Endothelial cell of umbilical vein (primary cell): ENCODE measurements at regions not wholly inside any gene's neighbourhood (a gene's known extent, or its start where the extent isn't known, plus 50 kb on each side); places are given as distances from the start of the nearest gene placed in this dataset.

Experiments used
- BruUV-seq: library from RNA; stranded (reverse); fragments of 400-500 nt; replicated peaks from 2 replicates; lab custom pipeline; 2021; lab: Mats Ljungman, UMichigan
- CTCF ChIA-PET: fragments of 300-600, 350-600 bp; sonication (Branson Sonifier 250); formaldehyde crosslinking; loops from one replicate; lab custom pipeline; 2021; ENCODE audit warnings: antibody characterized with exemption, inconsistent platforms; lab: Charles Lee
- POLR2A ChIA-PET: fragments of 300-600, 350-600 bp; sonication (Branson Sonifier 250); formaldehyde crosslinking; loops from one replicate; lab custom pipeline; 2021; ENCODE audit warnings: antibody characterized with exemption, inconsistent platforms; lab: Charles Lee
- DNase-seq: peaks from one replicate; pipeline ENCODE4 v3.0.0-alpha.2; 2011; ENCODE audit warnings: low read depth, low spot score
- FAIRE-seq: peaks from 2 replicates; lab custom pipeline; 2011; peaks lifted over from hg19 to GRCh38; lab: Jason Lieb, UNC
- H2AFZ ChIP-seq: 2 replicates; pipeline ENCODE4 v1.6.0; 2012; ENCODE audit warnings: low read depth, low read length, control low read depth, inconsistent platforms
- H3K27ac ChIP-seq: 2 replicates; pipeline ENCODE4 v1.5.1; 2011; ENCODE audit warnings: low read depth, mild to moderate bottlenecking, control low read depth, low read length, moderate library complexity; ENCODE audit not compliant: insufficient read depth
- H3K27me3 ChIP-seq, 2 experiments: 2 replicates each; pipeline versions ENCODE4 v1.6.0 to v1.6.1; 2011; ENCODE audit warnings: low read length in 2 of 2, mixed read lengths in 1 of 2; ENCODE audit not compliant: control insufficient read depth in 2 of 2, insufficient read depth in 2 of 2
- H3K36me3 ChIP-seq, 2 experiments: 2 replicates in 1 of 2; 3 replicates in 1 of 2; pipeline ENCODE4 v1.5.1; 2011; ENCODE audit warnings: low read length in 2 of 2, mild to moderate bottlenecking in 1 of 2, moderate library complexity in 1 of 2; ENCODE audit not compliant: control insufficient read depth in 2 of 2, insufficient read depth in 2 of 2; ENCODE audit errors: extremely low read depth in 1 of 2
- H3K4me1 ChIP-seq: 3 replicates; pipeline ENCODE4 v1.5.1; 2011; ENCODE audit warnings: mild to moderate bottlenecking, low read length; ENCODE audit not compliant: control insufficient read depth, insufficient read depth; ENCODE audit errors: extremely low read depth
- H3K4me2 ChIP-seq: 2 replicates; pipeline ENCODE4 v1.6.1; 2011; ENCODE audit warnings: low read length, control low read depth, mixed read lengths; ENCODE audit not compliant: insufficient read depth
- H3K4me3 ChIP-seq, 3 experiments: fragments of 200-600 bp in 1 of 3; sonication (generic), shearing (Covaris generic) in 1 of 3; replicated peaks in 1 of 3; 2 replicates each; pipeline ENCODE4 v1.5.1; 2011 to 2016; ENCODE audit warnings: control low read depth in 3 of 3, low read length in 3 of 3, mild to moderate bottlenecking in 2 of 3, inconsistent platforms in 1 of 3, low read depth in 1 of 3, moderate library complexity in 1 of 3; ENCODE audit not compliant: insufficient read depth in 1 of 3
- H3K79me2 ChIP-seq: 2 replicates; pipeline ENCODE4 v1.6.0; 2012; ENCODE audit warnings: low read length, inconsistent platforms; ENCODE audit not compliant: control insufficient read depth, insufficient read depth
- H3K9ac ChIP-seq: replicated peaks from 2 replicates; pipeline ENCODE3; 2011; ENCODE audit warnings: low read length, control low read depth; ENCODE audit not compliant: insufficient read depth; ENCODE audit errors: extremely low read depth
- H3K9me1 ChIP-seq: replicated peaks from 3 replicates; pipeline ENCODE4 v1.6.0; 2011; ENCODE audit warnings: mild to moderate bottlenecking, low read length; ENCODE audit not compliant: control insufficient read depth, insufficient read depth; ENCODE audit errors: extremely low read depth
- H3K9me3 ChIP-seq: replicated peaks from 2 replicates; pipeline ENCODE4 v1.5.1; 2012; ENCODE audit warnings: low read length, inconsistent platforms; ENCODE audit not compliant: control insufficient read depth, insufficient read depth
- H4K20me1 ChIP-seq: replicated peaks from 2 replicates; pipeline ENCODE3; 2011; ENCODE audit warnings: mild to moderate bottlenecking, low read length; ENCODE audit not compliant: control insufficient read depth, insufficient read depth; ENCODE audit errors: extremely low read depth
- EZH2 ChIP-seq: IDR thresholded peaks from 2 replicates; pipeline ENCODE4 v1.6.1; 2012; ENCODE audit warnings: borderline replicate concordance, low read depth, mild to moderate bottlenecking, moderate library complexity, low read length, inconsistent platforms; ENCODE audit not compliant: severe bottlenecking
- FOS ChIP-seq: IDR thresholded peaks from 2 replicates; pipeline ENCODE4 v1.6.1; 2011; ENCODE audit warnings: mild to moderate bottlenecking, low read length, moderate library complexity, borderline replicate concordance; ENCODE audit not compliant: insufficient read depth
- GATA2 ChIP-seq: IDR thresholded peaks from 2 replicates; pipeline ENCODE4 v1.7.0; 2011; ENCODE audit warnings: low read depth, mild to moderate bottlenecking, moderate library complexity, mixed read lengths, low read length; ENCODE audit not compliant: insufficient read length, insufficient read depth
- JUN ChIP-seq: IDR thresholded peaks from 2 replicates; pipeline ENCODE4 v1.6.1; 2011; ENCODE audit warnings: borderline replicate concordance, low read depth; ENCODE audit not compliant: insufficient read length, insufficient read depth
- MYC ChIP-seq: IDR thresholded peaks from one replicate; pipeline ENCODE4 v1.6.1; 2011; ENCODE audit warnings: mild to moderate bottlenecking, low read depth, low read length
- POLR2A ChIP-seq: IDR thresholded peaks from 2 replicates; pipeline ENCODE4 v1.6.1; 2012; ENCODE audit warnings: low read depth, mild to moderate bottlenecking, control low read depth, low read length
- POLR2AphosphoS5 ChIP-seq: IDR thresholded peaks from 2 replicates; pipeline ENCODE4 v1.6.1; 2012; ENCODE audit warnings: low read depth, mild to moderate bottlenecking, control low read depth, low read length, moderate library complexity; ENCODE audit not compliant: insufficient read depth
- dilution Hi-C: fragments of 300-500 bp; cut with MboI; formaldehyde crosslinking; loops from one replicate; pipeline ENCODE4 v1.15.0; 2019; ENCODE audit warnings: low sequenced_read_pairs; ENCODE audit not compliant: extremely low pct_ligation_motif_present
- intact Hi-C: fragments of 100-400 bp; cut with micrococcal nuclease; formaldehyde crosslinking; loops from one replicate; pipeline ENCODE4 v1.10.0; 2022
- TF ChIP-seq, protein P1 (sequence below): IDR thresholded peaks from 2 replicates; pipeline ENCODE4 v1.6.1; 2011; ENCODE audit not compliant: insufficient read depth, insufficient read length
- TF ChIP-seq, protein P2 (sequence below), 2 donors: IDR thresholded peaks; 1 replicate in 1 of 2; 2 replicates in 1 of 2; pipeline ENCODE4 v1.5.1; 2011; ENCODE audit warnings: low read length in 2 of 2, mild to moderate bottlenecking in 2 of 2, moderate library complexity in 2 of 2, control low read depth in 1 of 2, inconsistent platforms in 1 of 2, low read depth in 1 of 2; ENCODE audit not compliant: insufficient read depth in 1 of 2; ENCODE audit errors: extremely low read depth in 1 of 2

DNA sequence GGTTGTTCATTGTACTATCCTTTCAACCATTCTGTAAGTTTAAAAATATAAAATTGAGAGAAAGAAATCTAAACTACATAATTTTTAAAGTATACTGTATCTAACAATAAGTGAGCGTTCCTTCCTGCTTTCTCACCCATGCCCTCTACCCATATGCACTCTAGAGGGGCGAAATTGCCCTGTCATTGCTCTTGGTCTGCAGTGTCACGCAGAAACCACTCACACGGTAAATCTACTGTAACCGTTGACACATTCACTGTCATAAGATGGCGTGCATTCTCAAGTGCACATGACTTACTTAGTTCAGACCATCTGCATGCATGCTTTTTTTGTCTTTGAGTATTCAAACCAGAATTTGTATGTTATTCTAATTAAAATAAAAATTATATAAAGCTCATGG, 55.7 kb upstream of the NIPBL start:
- TF ChIP-seq EZH2, result no peak
- TF ChIP-seq, protein P1, sequence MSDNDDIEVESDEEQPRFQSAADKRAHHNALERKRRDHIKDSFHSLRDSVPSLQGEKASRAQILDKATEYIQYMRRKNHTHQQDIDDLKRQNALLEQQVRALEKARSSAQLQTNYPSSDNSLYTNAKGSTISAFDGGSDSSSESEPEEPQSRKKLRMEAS, result no peak
- H3K9ac ChIP-seq, result no peak overlapping the region
- H3K9me3 ChIP-seq, result no peaks in the 10 kb centered on the region
- POLR2A ChIA-PET, result no interaction called here
- no peak overlapping the region for H3K4me3 ChIP-seq
- H3K4me2 ChIP-seq, result no peak overlapping the region
- H3K27ac ChIP-seq, result no peak overlapping the region
- no TSS peak for BruUV-seq
- H2AFZ ChIP-seq, result no peak overlapping the region
- FAIRE-seq, result no peak
- H4K20me1 ChIP-seq, result no peaks in the 10 kb centered on the region
- H3K36me3 ChIP-seq, result no peaks in the 10 kb centered on the region
- H3K79me2 ChIP-seq, result no peaks in the 10 kb centered on the region
- intact Hi-C loops (no loop called here), dilution Hi-C loops (no loop called here)
- CTCF ChIA-PET, result no interaction called here
- peaks cover 2 to 4% of the 10 kb centered on the region in 2 experiments for H3K27me3 ChIP-seq
- no peaks in the 10 kb centered on the region for H3K4me1 ChIP-seq
- DNase-seq, result no peak
- no peaks in the 10 kb centered on the region for H3K9me1 ChIP-seq

DNA sequence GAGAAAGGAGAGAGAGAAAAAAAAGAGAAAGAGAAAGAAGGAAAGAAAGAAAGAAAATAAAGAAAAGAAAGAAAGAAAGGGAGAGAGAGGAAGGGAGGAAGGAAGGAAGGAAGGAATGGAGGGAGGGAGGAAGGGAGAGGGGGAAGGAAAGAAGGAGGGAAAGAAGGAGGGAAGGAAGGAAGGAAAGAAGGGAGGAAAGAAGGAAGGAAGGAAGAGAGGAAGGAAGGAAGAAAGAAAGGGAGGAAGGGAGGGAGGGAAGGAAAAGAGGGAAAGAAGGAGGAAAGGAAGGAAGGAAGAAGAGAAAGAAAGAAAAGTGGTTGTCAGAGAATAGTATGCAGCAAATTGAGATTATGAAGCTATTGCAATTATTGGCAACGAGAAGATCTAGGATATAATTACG, 49.9 kb upstream of the NIPBL start:
- H3K36me3 ChIP-seq, result no peaks in the 10 kb centered on the region
- no peaks in the 10 kb centered on the region for H4K20me1 ChIP-seq
- H3K9me3 ChIP-seq, result no peaks in the 10 kb centered on the region
- TF ChIP-seq EZH2, result no peak
- TF ChIP-seq MYC, result no peak
- no peak for TF ChIP-seq POLR2A
- TF ChIP-seq GATA2, result no peak
- TF ChIP-seq POLR2AphosphoS5, result no peak
- no peak for TF ChIP-seq JUN
- TF ChIP-seq, protein P2, sequence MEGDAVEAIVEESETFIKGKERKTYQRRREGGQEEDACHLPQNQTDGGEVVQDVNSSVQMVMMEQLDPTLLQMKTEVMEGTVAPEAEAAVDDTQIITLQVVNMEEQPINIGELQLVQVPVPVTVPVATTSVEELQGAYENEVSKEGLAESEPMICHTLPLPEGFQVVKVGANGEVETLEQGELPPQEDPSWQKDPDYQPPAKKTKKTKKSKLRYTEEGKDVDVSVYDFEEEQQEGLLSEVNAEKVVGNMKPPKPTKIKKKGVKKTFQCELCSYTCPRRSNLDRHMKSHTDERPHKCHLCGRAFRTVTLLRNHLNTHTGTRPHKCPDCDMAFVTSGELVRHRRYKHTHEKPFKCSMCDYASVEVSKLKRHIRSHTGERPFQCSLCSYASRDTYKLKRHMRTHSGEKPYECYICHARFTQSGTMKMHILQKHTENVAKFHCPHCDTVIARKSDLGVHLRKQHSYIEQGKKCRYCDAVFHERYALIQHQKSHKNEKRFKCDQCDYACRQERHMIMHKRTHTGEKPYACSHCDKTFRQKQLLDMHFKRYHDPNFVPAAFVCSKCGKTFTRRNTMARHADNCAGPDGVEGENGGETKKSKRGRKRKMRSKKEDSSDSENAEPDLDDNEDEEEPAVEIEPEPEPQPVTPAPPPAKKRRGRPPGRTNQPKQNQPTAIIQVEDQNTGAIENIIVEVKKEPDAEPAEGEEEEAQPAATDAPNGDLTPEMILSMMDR (IDR thresholded peaks at IDR 0.05; ENCODE audit: extremely low read depth in 1 of 2, insufficient read depth in 1 of 2, low read depth in 1 of 2, low read length in 2 of 2), result no peak
- TF ChIP-seq, protein P1, result no peak
- no peak for TF ChIP-seq FOS
- FAIRE-seq (no peak), DNase-seq (no peak)
- peaks cover 0 to 3% of the 10 kb centered on the region in 2 experiments for H3K27me3 ChIP-seq
- no peaks in the 10 kb centered on the region for H3K4me1 ChIP-seq
- intact Hi-C loops (no loop called here), dilution Hi-C loops (no loop called here)
- BruUV-seq, result no TSS peak
- no peak overlapping the region for H3K9ac ChIP-seq
- no peak overlapping the region for H3K27ac ChIP-seq
- no peaks in the 10 kb centered on the region for H3K9me1 ChIP-seq
- H3K4me2 ChIP-seq, result no peak overlapping the region
- no peak overlapping the region for H3K4me3 ChIP-seq
- H3K79me2 ChIP-seq, result no peaks in the 10 kb centered on the region
- no peak overlapping the region for H2AFZ ChIP-seq
- ChIA-PET CTCF (no interaction called here), POLR2A (no interaction called here)
